ENCODE measurements at regions not wholly inside any gene's neighbourhood (a gene's known extent, or its start where the extent isn't known, plus 50 kb on each side); places are given as distances from the start of the nearest gene placed in this dataset.
"Not testable (repeated sequence)": the region's sequence is repeated elsewhere in the genome, so short reads cannot be mapped to it uniquely, and the experiment has no call there.

DNA sequence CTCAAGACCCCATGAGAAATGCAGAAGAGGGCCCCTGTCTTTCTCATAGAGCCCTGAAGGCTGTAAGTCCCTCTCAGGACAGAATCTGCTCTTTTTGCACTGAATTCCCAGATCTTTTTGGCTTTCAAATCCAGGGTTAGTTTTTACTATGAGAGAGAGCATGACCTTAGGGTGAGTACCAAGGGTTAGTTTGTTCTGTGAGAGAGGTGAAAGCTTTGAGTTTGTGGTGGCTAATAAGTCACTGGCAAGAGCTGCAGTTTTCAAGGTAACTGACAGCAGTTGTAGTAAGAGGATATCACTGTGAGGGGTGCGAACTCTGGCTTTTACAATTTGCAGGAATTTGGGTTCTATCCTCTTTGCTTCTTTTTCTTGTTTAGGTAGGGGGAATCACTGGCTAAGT lies 248.4 kb upstream of the KCNH7 start:
- Histone ChIP-seq H3K9me3 (no peaks in the 10 kb centered on the region), H3K4me3 (no peak overlapping the region), H3K27me3 (no peaks in the 10 kb centered on the region), H3K4me1 (no peaks in the 10 kb centered on the region), H3K27ac (no peak overlapping the region), H3K36me3 (no peaks in the 10 kb centered on the region)
- 90% methylated on average over 1 of the region's 1 CpG for WGBS, 2 donors
- DNase-seq (no peak), ATAC-seq (ENCODE audit: low FRiP score in 2 of 2) (no peak)
- no peak for TF ChIP-seq EP300 (IDR thresholded peaks at IDR 0.05)

DNA sequence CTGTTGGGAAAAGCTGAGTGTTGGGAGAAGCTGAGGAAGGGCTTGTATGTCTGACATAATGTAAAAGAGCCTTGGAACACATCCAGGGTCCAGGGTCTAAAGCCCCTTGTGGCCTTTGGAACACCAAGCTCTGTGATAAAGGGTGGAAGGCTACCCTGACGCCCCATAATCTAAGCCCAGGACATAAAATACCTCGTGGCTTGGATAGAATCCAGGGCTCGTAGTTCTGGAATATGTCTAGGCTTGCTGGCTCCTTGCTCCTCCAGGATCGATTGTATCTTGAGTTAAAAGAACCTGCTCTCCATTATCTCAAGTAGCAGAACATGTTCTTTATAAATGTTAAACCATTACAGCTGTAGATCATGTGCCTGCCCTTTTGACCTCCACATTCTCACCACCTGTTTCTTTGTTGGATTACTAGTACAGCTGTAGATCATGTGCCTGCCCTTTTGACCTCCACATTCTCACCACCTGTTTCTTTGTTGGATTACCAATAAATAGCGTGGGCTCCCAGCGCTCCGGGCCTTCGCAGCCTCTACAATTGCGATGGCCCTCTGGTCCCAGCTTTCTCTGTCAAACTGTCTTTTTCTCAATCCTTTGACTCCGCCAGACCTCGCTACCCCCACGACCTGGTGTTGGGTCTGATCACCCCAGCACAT lies 246.9 kb upstream of the KCNH7 start:
- not testable (repeated sequence) for H3K36me3 ChIP-seq

DNA sequence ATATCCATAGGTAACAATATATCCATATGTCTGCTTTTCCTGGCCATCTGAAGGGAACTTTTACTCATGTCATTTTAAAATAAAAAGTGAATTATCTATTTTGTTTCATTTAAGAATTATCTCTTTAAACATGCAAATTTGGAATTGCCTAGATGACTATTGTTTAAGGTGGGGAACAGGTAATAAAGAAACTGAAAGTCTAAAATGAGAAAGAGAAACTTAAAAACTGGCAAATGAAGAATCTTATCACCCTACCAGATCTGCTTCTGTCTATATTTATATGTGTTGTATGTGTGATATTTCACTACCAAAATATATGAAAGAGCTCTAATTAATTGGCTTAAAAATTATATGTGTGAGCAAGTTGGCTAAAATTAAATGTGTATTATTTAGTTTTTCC lies 243.2 kb upstream of the KCNH7 start:
- no peak for TF ChIP-seq POLR2AphosphoS5 (IDR thresholded peaks at IDR 0.05)
- TF ChIP-seq, protein P1, sequence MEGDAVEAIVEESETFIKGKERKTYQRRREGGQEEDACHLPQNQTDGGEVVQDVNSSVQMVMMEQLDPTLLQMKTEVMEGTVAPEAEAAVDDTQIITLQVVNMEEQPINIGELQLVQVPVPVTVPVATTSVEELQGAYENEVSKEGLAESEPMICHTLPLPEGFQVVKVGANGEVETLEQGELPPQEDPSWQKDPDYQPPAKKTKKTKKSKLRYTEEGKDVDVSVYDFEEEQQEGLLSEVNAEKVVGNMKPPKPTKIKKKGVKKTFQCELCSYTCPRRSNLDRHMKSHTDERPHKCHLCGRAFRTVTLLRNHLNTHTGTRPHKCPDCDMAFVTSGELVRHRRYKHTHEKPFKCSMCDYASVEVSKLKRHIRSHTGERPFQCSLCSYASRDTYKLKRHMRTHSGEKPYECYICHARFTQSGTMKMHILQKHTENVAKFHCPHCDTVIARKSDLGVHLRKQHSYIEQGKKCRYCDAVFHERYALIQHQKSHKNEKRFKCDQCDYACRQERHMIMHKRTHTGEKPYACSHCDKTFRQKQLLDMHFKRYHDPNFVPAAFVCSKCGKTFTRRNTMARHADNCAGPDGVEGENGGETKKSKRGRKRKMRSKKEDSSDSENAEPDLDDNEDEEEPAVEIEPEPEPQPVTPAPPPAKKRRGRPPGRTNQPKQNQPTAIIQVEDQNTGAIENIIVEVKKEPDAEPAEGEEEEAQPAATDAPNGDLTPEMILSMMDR (IDR thresholded peaks at IDR 0.05), result no peak
- no peak for TF ChIP-seq EP300 (IDR thresholded peaks at IDR 0.05)
- no peak for TF ChIP-seq POLR2A (IDR thresholded peaks at IDR 0.05)
- H3K4me3 ChIP-seq, result no peak overlapping the region
- H3K27ac ChIP-seq, result no peak overlapping the region
- H3K27me3 ChIP-seq, result no peaks in the 10 kb centered on the region
- ATAC-seq (ENCODE audit: low FRiP score in 2 of 2) (no peak), DNase-seq (no peak)
- no peaks in the 10 kb centered on the region for H3K36me3 ChIP-seq
- peaks cover 0 to 3% (median 0%) of the 10 kb centered on the region in 4 donors for H3K9me3 ChIP-seq
- H3K4me1 ChIP-seq, result no peaks in the 10 kb centered on the region

More for the DNA sequence above, 246.9 kb upstream of the KCNH7 start:
- ATAC-seq (ENCODE audit: low FRiP score in 2 of 2); H3K4me3 ChIP-seq; H3K27me3 ChIP-seq; H3K4me1 ChIP-seq; H3K9me3 ChIP-seq; H3K27ac ChIP-seq: not testable (repeated sequence)
- 81% methylated on average over 12 of the region's 12 CpGs for WGBS, 2 donors
- DNase-seq, result peak in 1 of 2 donors; percentile 7

DNA sequence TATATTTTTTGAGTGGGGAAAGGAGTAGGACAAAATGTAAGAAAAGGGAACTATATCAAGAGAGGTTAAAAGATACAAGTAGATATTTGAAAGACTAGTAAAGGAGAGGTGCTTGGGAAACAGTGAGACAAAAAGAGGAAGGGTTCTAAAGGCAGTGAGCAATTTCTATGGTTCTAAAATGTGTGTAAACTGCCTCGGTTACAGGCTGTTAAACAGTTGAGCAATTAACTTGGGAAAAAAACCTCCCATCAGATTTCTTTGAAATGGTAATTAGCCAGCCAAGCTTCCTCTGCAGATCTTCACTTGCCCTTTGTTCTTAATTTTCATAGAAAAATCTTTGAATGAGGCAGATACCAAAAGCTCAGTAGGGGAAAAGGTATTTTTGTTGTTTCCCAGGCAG lies 238.7 kb upstream of the KCNH7 start:
- TF ChIP-seq, protein P1 (IDR thresholded peaks at IDR 0.05), result no peak
- TF ChIP-seq POLR2AphosphoS5 (IDR thresholded peaks at IDR 0.05) (no peak), EP300 (IDR thresholded peaks at IDR 0.05) (no peak), POLR2A (IDR thresholded peaks at IDR 0.05) (no peak)
- DNase-seq (no peak), ATAC-seq (ENCODE audit: low FRiP score in 2 of 2) (no peak)
- Histone ChIP-seq H3K9me3 (peaks cover 0 to 3% (median 0%) of the 10 kb centered on the region in 4 donors), H3K27me3 (no peaks in the 10 kb centered on the region), H3K36me3 (no peaks in the 10 kb centered on the region), H3K27ac (no peak overlapping the region), H3K4me3 (no peak overlapping the region), H3K4me1 (no peaks in the 10 kb centered on the region)
- WGBS, 2 donors, result 22 to 30% methylated on average over 1 of the region's 1 CpG

DNA sequence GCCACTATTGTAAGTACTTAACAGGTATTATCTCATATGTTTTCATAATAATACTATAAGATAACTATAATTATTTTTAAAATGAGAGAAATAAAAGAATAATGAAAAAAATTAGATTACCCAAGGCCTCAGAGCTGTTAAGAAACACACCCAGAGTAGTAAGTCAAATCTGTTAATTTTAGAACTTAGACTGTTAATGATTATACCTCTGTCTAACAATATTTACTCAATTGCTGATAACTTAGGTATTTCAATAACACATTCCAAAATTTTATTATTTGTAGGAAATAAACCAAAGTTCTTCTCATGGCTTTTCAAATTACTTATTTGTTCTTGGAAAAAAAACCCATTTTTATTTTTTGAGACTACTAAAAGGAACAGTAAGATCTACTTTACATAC lies 227.5 kb upstream of the KCNH7 start:
- Histone ChIP-seq H3K27me3 (no peaks in the 10 kb centered on the region), H3K4me1 (no peaks in the 10 kb centered on the region), H3K9me3 (no peaks in the 10 kb centered on the region), H3K27ac (no peak overlapping the region), H3K4me3 (no peak overlapping the region), H3K36me3 (no peaks in the 10 kb centered on the region)
- ATAC-seq (ENCODE audit: low FRiP score in 2 of 2) (no peak), DNase-seq (no peak)
- TF ChIP-seq EP300 (IDR thresholded peaks at IDR 0.05), result no peak
- TF ChIP-seq POLR2A (IDR thresholded peaks at IDR 0.05), result no peak
- TF ChIP-seq, protein P1 (IDR thresholded peaks at IDR 0.05), result no peak
- TF ChIP-seq POLR2AphosphoS5 (IDR thresholded peaks at IDR 0.05), result no peak

DNA sequence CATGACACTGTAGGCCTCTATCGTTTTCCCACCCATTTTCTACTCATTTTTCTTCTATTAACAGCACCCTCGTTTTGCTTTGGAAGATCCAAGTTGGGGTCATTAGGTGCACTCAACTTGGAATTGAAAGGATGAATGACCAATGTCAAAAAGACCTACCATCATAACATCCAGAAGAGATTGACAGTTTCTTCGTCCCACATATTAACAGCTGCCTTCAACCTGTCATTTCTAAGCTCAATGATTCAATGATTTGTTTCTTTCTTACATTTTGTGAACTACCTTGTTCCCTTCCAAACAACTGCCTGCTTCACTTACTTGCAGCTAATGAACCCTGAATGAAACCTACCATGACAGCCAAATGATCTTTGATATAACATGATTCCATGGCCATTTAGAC lies 224.0 kb upstream of the KCNH7 start:
- DNase-seq, result no peak
- no peak overlapping the region for H3K27ac ChIP-seq
- no peaks in the 10 kb centered on the region for H3K36me3 ChIP-seq
- H3K9me3 ChIP-seq, result no peaks in the 10 kb centered on the region
- 76 to 81% methylated on average over 3 of the region's 3 CpGs for WGBS, 2 donors
- H3K4me1 ChIP-seq, result no peaks in the 10 kb centered on the region
- TF ChIP-seq EP300 (IDR thresholded peaks at IDR 0.05), result no peak
- TF ChIP-seq, protein P1 (IDR thresholded peaks at IDR 0.05), result no peak
- no peak for TF ChIP-seq POLR2A (IDR thresholded peaks at IDR 0.05)
- no peak for TF ChIP-seq POLR2AphosphoS5 (IDR thresholded peaks at IDR 0.05)
- ATAC-seq (ENCODE audit: low FRiP score in 2 of 2), result no peak
- H3K27me3 ChIP-seq, result no peaks in the 10 kb centered on the region
- H3K4me3 ChIP-seq, result no peak overlapping the region
